ENCODE measurements at regions not wholly inside any gene's neighbourhood (a gene's known extent, or its start where the extent isn't known, plus 50 kb on each side); places are given as distances from the start of the nearest gene placed in this dataset.

- DNase-seq = no peak
Measured at GRCh38 chr9:26477963-26478362, 414.6 kb downstream of the CAAP1 start.

GRCh38 chr9:26471261-26471660 is 421.3 kb downstream of the CAAP1 start:
- no peak for DNase-seq

GRCh38 chr9:26470284-26470683 is 422.3 kb downstream of the CAAP1 start:
- DNase-seq = no peak

GRCh38 chr9:26463837-26464236 is 428.8 kb downstream of the CAAP1 start:
- no peak for DNase-seq

GRCh38 chr9:26462751-26463150 is 429.9 kb downstream of the CAAP1 start:
- no peak for DNase-seq

GRCh38 chr9:26462213-26462612 is 430.4 kb downstream of the CAAP1 start:
- no peak for DNase-seq

DNA sequence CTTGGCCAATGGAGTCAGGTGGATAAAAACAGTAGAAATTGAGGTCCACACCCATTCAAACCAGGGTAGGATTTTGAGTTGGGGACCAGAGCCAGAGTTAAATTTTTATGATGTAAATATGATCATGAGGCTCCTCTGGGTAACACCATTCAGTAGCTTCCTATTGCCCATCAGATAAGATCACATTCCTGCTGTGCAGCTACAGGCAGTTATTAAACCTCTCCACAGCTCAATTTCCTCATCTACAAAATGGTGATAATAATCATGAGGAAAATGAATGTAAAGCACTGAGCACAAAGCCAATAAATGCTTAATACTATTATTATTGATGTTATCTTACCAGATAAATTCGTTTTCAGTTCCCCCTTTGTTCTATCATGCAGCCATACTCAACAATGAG is 432.0 kb downstream of the CAAP1 start:
- no peak for DNase-seq

- DNase-seq = no peak
Measured at GRCh38 chr9:26459959-26460358, 432.6 kb downstream of the CAAP1 start.

DNA sequence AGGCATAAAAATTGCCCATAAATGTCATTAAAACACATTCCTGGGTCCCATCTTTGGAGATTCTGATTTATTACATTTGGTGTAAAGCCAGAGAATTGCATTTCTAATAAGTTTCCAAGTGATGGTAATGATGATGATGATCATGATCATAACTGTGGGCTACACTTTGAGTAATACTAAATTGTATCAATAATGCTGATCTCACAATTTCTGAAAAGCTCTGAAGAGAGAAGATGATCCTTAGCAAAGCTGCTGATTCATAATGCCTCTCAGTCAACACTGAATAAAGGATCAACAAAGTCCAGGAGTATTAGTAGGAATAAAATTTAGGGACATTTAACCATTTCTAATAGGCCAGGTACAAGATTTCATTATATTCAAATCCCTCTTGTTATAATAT is 434.5 kb downstream of the CAAP1 start:
- DNase-seq = no peak

DNA sequence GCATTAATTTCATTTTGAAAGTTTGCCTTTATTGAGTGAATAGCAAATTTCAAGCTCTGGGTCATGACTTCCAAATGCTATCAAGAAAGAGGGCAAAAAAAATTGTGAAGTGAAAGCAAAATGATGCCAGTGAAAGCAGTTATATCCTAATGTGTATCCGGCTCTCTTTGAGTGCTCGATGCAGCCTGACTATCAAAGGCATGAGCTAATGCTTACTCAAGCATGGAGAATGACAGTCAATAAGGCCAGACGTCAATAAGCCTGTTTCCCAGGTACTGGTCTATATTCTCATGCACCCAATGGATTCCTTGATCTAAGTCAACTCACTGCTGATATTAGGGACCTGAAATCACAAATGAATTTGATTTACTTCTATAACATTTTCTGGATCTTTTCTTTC is 435.5 kb downstream of the CAAP1 start:
- DNase-seq = no peak

GRCh38 chr9:26439061-26439624 is 453.5 kb downstream of the CAAP1 start:
- no peak for DNase-seq

- DNase-seq = no peak
Measured at GRCh38 chr9:26437056-26437711, 455.4 kb downstream of the CAAP1 start.

- DNase-seq = no peak
Measured at GRCh38 chr9:26426551-26427131, 466.0 kb downstream of the CAAP1 start.

- DNase-seq = no peak
Measured at GRCh38 chr9:26418480-26418879, 474.1 kb downstream of the CAAP1 start.

GRCh38 chr9:26415528-26415927 is 477.1 kb downstream of the CAAP1 start:
- no peak for DNase-seq

- no peak for DNase-seq
Measured at GRCh38 chr9:26413611-26414010, 479.0 kb downstream of the CAAP1 start.

- no peak for DNase-seq
Measured at GRCh38 chr9:26412446-26412845, 480.2 kb downstream of the CAAP1 start.

DNA sequence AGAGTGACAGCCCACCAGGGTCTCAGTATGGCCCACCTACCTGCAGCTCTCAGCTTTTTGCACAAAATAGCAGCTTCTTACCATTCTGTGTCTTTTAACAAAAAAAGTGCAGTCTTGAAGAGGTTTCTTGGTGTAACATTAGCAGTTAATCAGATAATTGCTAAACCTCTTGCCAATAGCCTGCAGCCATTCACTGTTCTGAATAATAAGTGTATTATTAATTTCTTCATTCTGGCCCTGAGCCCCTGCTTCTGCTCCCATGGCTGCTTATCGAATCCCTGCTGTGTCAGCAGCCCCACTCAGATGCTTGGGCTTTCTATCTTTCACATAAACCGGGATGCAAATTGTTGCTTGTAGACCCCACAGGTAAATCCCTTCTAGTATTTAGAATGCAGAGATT is 485.9 kb downstream of the CAAP1 start:
- no peak for DNase-seq

GRCh38 chr9:26399556-26399955 is 493.0 kb downstream of the CAAP1 start:
- DNase-seq = no peak

DNA sequence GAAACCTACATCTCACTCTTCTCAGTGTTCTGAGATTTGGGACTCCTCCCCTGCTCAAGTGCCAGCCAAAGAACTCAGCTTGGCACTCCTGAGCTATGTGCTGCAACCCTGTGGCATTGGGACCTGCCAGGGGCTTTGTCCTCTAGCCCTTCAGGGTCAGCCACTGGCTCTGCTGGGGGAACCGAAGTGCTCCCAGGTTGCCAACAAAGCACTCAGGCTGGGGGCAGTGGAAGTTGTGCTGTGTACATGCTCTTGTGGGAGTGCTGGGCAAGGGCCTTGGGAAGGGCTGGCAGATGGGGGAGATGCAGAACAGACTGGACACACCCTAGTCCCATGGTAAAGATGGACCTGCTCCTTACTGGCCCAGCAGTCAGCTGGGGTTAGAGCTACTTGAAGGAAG is 498.6 kb downstream of the CAAP1 start:
- DNase-seq = no peak

- no peak for DNase-seq
Measured at GRCh38 chr9:26392639-26393038, 500.0 kb downstream of the CAAP1 start.

DNA sequence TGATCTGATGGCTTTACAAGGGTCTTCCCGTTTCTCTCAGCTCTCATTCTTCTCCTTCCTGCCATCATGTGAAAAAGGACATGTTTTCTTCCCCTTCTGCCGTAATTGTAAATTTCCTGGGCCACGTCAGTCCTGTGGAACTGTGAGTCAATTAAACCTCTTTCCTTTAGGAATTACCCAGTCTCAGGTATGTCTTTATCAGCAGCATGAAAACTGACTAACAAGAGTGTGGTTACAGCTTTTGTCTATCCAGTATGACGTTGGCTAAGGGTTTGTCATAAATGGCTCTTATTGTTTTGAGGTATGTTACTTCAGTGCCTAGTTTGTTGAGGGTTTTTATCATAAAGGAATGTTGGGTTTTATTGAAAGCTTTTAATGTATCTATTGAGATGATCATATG is 501.6 kb downstream of the CAAP1 start:
- no peak for DNase-seq

DNA sequence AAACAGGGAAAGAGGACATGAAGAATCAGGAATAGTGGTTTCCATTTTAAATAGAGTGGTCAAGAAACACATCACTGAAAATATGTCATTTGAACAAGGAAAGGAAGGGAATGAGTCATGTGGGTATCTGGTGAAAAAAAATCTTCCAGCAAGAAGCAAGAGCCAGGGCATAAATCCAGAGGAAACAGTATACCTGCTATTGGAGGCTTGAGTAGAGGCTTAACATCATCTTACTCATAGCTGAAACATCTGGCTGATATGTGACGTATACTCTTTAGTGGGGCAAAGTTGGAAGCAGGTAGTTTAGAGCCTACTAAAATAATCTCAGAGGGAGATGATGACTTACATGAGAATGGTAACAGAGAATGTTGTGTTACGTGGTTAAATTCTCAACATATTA is 517.2 kb downstream of the CAAP1 start:
- DNase-seq = no peak

- DNase-seq = no peak
Measured at GRCh38 chr9:26373616-26374015, 519.0 kb downstream of the CAAP1 start.

DNA sequence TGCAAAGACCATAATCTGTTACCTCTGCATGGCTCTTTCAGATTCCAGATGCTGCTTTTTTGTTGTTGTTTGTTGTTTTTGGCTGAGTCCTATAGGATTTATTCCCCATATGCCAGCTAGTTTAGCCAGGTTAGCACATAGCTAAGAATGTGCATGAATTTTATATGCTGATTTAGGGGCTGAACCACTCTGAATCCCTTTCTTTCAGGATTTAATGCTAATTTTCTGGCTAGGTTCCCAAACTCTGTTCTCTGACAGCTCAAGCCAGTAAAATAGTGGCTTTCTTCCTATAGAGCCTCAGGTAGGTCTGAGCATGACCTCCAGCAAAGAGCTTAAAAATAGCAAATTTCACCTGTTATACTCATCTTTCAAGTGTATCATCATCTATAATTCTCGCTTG is 521.4 kb downstream of the CAAP1 start:
- no peak for DNase-seq

All from stimulated activated CD4-positive, alpha-beta T cell treated with anti-CD3 and anti-CD28 coated beads, Interleukin-15, amount 100 ng/mL, for 24 hours (primary cell).